A549 (cell line): ENCODE measurements at regions not wholly inside any gene's neighbourhood (a gene's known extent, or its start where the extent isn't known, plus 50 kb on each side); places are given as distances from the start of the nearest gene placed in this dataset.

Experiments
- ATAC-seq, 2 experiments: fragments of 200-7000 bp in 1 of 2; fragments of >200 bp in 1 of 2; cut with Nextera tagmentation in 1 of 2; cut with Tn5 transposase in 1 of 2; 3 replicates each; pipeline versions ENCODE4 v1.8.0 to v1.9.1; 2018 to 2020; ENCODE audit warnings: mild to moderate bottlenecking in 1 of 2, moderate library complexity in 1 of 2
- CTCF ChIA-PET: fragments of 300-600 bp; sonication (Branson Sonifier 250); formaldehyde crosslinking; extraction: SDS; loops from one replicate; lab custom pipeline; 2021; ENCODE audit warnings: antibody characterized with exemption, inconsistent platforms; lab: Yijun Ruan, JAX
- POLR2A ChIA-PET: fragments of 350-600 bp; formaldehyde crosslinking; extraction: SDS; loops from one replicate; lab custom pipeline; 2021; ENCODE audit warnings: antibody characterized with exemption, inconsistent platforms; lab: Yijun Ruan, JAX
- DNase-seq, 2 experiments: peaks; one replicate each; pipeline versions ENCODE4 v3.0.0 to v3.0.0-alpha.2; 2011 to 2016; ENCODE audit warnings: low read depth in 1 of 2, low spot score in 1 of 2
- FAIRE-seq: peaks from 2 replicates; lab custom pipeline; 2011; peaks lifted over from hg19 to GRCh38; lab: Jason Lieb, UNC
- H3K27ac ChIP-seq, 2 experiments: fragments of >200 bp; sonication (Bioruptor Twin); formaldehyde crosslinking; 3 replicates each; pipeline ENCODE4 v1.5.1; 2016 to 2017
- H3K4me1 ChIP-seq: fragments of >200 bp; sonication (Bioruptor Twin); formaldehyde crosslinking; 3 replicates; pipeline ENCODE4 v1.6.1; 2016
- H3K4me2 ChIP-seq: fragments of >200 bp; sonication (Bioruptor Twin); formaldehyde crosslinking; 3 replicates; pipeline ENCODE4 v1.6.1; 2016
- H3K4me3 ChIP-seq: fragments of >200 bp; sonication (Bioruptor Twin); formaldehyde crosslinking; 3 replicates; pipeline ENCODE4 v1.5.1; 2016
- H3K9me3 ChIP-seq: fragments of >200 bp; sonication (Bioruptor Twin); formaldehyde crosslinking; 3 replicates; pipeline ENCODE4 v1.6.1; 2016
- CBX8 ChIP-seq: fragments of 200-600 bp; sonication (generic); IDR thresholded peaks from 2 replicates; pipeline ENCODE4 v1.6.1; 2016
- ESRRA ChIP-seq: fragments of 150-350 bp; IDR thresholded peaks from 2 replicates; pipeline ENCODE4 v1.6.1; 2014; ENCODE audit warnings: mild to moderate bottlenecking, low read length, borderline replicate concordance
- HOXB13 ChIP-seq: fragments of 250-450 bp; sonication (Bioruptor Pico); IDR thresholded peaks from 2 replicates; pipeline ENCODE4 v1.5.0; 2020; ENCODE audit warnings: low read depth, mild to moderate bottlenecking, moderate library complexity
- JUN ChIP-seq, 2 experiments: fragments of >200 bp; sonication (Bioruptor Twin); formaldehyde crosslinking; IDR thresholded peaks; 2 replicates in 1 of 2; 3 replicates in 1 of 2; pipeline ENCODE4 v1.6.1; 2016 to 2017
- JUNB ChIP-seq: fragments of >200 bp; sonication (Bioruptor Twin); formaldehyde crosslinking; IDR thresholded peaks from 2 replicates; pipeline ENCODE4 v1.6.1; 2016
- NFE2L2 ChIP-seq: fragments of 150-350 bp; conservative IDR thresholded peaks from 2 replicates; pipeline ENCODE4 v1.6.1; 2014; ENCODE audit warnings: low read length
- NR3C1 ChIP-seq: fragments of >200 bp; sonication (Bioruptor Twin); formaldehyde crosslinking; IDR thresholded peaks from 3 replicates; pipeline ENCODE4 v1.6.1; 2017
- POLR2A ChIP-seq: IDR thresholded peaks from 2 replicates; pipeline ENCODE4 v1.6.1; 2012; ENCODE audit warnings: mild to moderate bottlenecking, low read length
- POLR2AphosphoS2 ChIP-seq: conservative IDR thresholded peaks from 2 replicates; pipeline ENCODE4 v1.6.1; 2012; ENCODE audit warnings: low read length, improper control_type of control experiment, inconsistent platforms
- RAD21 ChIP-seq, 2 experiments: fragments of >200 bp in 1 of 2; sonication (Bioruptor Twin) in 1 of 2; formaldehyde crosslinking in 1 of 2; IDR thresholded peaks in 1 of 2; conservative IDR thresholded peaks in 1 of 2; 2 replicates in 1 of 2; 3 replicates in 1 of 2; pipeline ENCODE4 v1.6.1; 2012 to 2018; ENCODE audit warnings: inconsistent platforms in 1 of 2
- RNF2 ChIP-seq: fragments of 200-600 bp; sonication (generic); IDR thresholded peaks from 2 replicates; pipeline ENCODE4 v1.6.1; 2016; ENCODE audit warnings: low read depth, mild to moderate bottlenecking, antibody characterized with exemption, moderate library complexity, borderline replicate concordance
- SMC3 ChIP-seq: fragments of >200 bp; sonication (Bioruptor Twin); formaldehyde crosslinking; IDR thresholded peaks from 3 replicates; pipeline ENCODE4 v1.6.1; 2018; ENCODE audit warnings: inconsistent platforms
- SREBF2 ChIP-seq: fragments of 450-650 bp; IDR thresholded peaks from 2 replicates; pipeline ENCODE4 v1.6.1; 2014; ENCODE audit warnings: mild to moderate bottlenecking, moderate library complexity
- ZSCAN20 ChIP-seq: fragments of 250-450 bp; sonication (Bioruptor Pico); IDR thresholded peaks from 2 replicates; pipeline ENCODE4 v1.8.0; 2022; ENCODE audit warnings: mild to moderate bottlenecking, moderate library complexity
- WGBS: methylation state at CpG from one replicate; pipeline ENCODE4 v1.1.6; 2017; ENCODE audit errors: missing lambda C conversion rate; 5-methylcytosine and 5-hydroxymethylcytosine counted together
- TF ChIP-seq, protein P1 (sequence below): fragments of >200 bp; sonication (Bioruptor Twin); formaldehyde crosslinking; IDR thresholded peaks from 3 replicates; pipeline ENCODE4 v1.5.1; 2016
- TF ChIP-seq, protein P2 (sequence below): fragments of 450-650 bp; IDR thresholded peaks from 2 replicates; pipeline ENCODE4 v1.6.1; 2014; ENCODE audit warnings: antibody characterized with exemption
- TF ChIP-seq, protein P3 (sequence below): fragments of 150-350 bp; IDR thresholded peaks from 2 replicates; pipeline ENCODE4 v1.6.1; 2014; ENCODE audit warnings: low read depth, mild to moderate bottlenecking, low read length
- TF ChIP-seq, protein P4 (sequence below): IDR thresholded peaks from 2 replicates; pipeline ENCODE4 v1.6.1; 2012; ENCODE audit warnings: low read depth, borderline replicate concordance

DNA sequence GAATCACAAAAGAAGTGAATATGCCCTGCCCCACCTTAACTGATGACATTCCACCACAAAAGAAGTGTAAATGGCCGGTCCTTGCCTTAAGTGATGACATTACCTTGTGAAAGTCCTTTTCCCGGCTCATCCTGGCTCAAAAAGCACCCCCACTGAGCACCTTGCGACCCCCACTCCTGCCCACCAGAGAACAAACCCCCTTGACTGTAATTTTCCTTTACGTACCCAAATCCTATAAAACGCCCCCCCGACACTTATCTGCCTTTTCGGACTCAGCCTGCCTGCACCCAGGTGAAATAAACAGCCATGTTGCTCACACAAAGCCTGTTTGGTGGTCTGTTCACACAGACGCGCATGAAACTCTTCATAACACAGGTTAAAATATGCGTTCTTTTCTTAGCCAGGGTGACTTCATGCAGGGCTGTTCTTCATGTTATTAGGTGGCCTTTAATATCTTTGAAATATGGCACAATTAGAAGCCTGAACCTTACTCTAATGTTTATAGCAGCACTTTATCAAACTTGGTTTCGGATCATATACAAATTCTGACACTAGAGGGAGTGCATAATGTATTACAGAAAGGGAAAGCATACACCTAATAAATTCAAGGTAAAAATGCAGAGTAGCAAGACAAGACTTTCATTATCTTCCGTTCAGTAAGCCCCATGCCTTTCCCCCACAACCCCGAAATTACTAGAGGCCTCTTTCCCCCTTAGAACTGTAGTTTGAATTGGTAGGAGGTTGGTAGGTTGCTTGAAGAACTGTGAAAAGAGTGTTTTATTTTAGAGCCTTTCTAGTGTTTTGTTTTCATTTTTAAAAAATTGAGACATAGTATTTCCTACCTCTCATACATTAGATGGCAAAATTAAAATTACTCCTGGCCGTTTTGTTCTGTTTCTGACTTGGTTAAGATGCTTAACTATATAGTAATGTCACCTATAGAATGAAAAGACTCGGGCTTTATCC, 117.9 kb downstream of the NPY start:
- WGBS, result 36% methylated on average over 13 of the region's 15 CpGs
- Histone ChIP-seq H3K27ac (peak overlapping the region; percentile 46 to 66; a peak in 2 of 6 replicates), H3K9me3 (no peaks in the 10 kb centered on the region), H3K4me1 (0 out of 3 replicates have a peak, but pooled peaks cover 6% of the 10 kb centered on the region), H3K4me2 (peak overlapping the region; percentile 75), H3K4me3 (no peak overlapping the region)
- ATAC-seq (peak; percentile 80 to 84), FAIRE-seq (peak; percentile 77), DNase-seq (peak; percentile 12 to 30)
- ChIA-PET CTCF (interaction anchor here (0.7 to 1.0 kb wide), 6 partner anchors 34 to 879 kb away, joined by 3 to 5 read pairs (median 3); no protein-coding TSS in a partner anchor), POLR2A (no interaction called here)
- TF ChIP-seq SMC3 (peak; percentile 71), POLR2A (no peak), JUNB (no peak), RAD21 (conservative IDR thresholded peaks at IDR 0.05 in 1 of 2, IDR thresholded peaks at IDR 0.05 in 1 of 2) (peak; percentile 63 to 67)
- TF ChIP-seq, protein P1, sequence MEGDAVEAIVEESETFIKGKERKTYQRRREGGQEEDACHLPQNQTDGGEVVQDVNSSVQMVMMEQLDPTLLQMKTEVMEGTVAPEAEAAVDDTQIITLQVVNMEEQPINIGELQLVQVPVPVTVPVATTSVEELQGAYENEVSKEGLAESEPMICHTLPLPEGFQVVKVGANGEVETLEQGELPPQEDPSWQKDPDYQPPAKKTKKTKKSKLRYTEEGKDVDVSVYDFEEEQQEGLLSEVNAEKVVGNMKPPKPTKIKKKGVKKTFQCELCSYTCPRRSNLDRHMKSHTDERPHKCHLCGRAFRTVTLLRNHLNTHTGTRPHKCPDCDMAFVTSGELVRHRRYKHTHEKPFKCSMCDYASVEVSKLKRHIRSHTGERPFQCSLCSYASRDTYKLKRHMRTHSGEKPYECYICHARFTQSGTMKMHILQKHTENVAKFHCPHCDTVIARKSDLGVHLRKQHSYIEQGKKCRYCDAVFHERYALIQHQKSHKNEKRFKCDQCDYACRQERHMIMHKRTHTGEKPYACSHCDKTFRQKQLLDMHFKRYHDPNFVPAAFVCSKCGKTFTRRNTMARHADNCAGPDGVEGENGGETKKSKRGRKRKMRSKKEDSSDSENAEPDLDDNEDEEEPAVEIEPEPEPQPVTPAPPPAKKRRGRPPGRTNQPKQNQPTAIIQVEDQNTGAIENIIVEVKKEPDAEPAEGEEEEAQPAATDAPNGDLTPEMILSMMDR, result peak; percentile 72
- TF ChIP-seq, protein P2, sequence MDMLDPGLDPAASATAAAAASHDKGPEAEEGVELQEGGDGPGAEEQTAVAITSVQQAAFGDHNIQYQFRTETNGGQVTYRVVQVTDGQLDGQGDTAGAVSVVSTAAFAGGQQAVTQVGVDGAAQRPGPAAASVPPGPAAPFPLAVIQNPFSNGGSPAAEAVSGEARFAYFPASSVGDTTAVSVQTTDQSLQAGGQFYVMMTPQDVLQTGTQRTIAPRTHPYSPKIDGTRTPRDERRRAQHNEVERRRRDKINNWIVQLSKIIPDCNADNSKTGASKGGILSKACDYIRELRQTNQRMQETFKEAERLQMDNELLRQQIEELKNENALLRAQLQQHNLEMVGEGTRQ, result no peak

DNA sequence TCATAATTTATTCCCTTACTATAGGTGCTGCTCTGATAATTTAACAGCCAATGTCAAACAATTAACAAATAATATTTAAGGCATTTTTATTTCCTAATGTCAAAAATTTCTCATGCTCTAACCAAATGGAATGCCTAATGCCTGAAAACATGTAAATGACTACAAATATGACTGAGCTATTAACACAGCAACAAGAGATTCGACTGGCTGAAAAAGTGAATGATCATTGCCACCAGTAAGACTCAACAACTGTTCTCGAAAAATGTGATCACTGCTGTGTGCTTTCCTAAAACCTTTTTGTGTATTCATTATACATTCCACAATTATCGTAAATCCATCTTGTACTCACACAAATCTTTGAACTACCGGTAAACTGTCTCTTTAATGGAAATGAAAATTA, 118.7 kb downstream of the NPY start:
- FAIRE-seq, result peak; percentile 51
- ChIA-PET CTCF (interaction anchor here (0.7 to 1.0 kb wide), 6 partner anchors 34 to 880 kb away, joined by 3 to 5 read pairs (median 3); no protein-coding TSS in a partner anchor), POLR2A (no interaction called here)
- H3K4me3 ChIP-seq, result no peak overlapping the region
- no peak for DNase-seq
- 0 out of 3 replicates have a peak, but pooled peaks cover 6% of the 10 kb centered on the region for H3K4me1 ChIP-seq
- no peak for ATAC-seq
- no peak for TF ChIP-seq NR3C1
- TF ChIP-seq, protein P3, sequence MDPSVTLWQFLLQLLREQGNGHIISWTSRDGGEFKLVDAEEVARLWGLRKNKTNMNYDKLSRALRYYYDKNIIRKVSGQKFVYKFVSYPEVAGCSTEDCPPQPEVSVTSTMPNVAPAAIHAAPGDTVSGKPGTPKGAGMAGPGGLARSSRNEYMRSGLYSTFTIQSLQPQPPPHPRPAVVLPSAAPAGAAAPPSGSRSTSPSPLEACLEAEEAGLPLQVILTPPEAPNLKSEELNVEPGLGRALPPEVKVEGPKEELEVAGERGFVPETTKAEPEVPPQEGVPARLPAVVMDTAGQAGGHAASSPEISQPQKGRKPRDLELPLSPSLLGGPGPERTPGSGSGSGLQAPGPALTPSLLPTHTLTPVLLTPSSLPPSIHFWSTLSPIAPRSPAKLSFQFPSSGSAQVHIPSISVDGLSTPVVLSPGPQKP, result no peak
- no peak for TF ChIP-seq NFE2L2
- no peak for TF ChIP-seq ESRRA
- TF ChIP-seq HOXB13, result no peak
- TF ChIP-seq, protein P2, result no peak
- TF ChIP-seq, protein P4, sequence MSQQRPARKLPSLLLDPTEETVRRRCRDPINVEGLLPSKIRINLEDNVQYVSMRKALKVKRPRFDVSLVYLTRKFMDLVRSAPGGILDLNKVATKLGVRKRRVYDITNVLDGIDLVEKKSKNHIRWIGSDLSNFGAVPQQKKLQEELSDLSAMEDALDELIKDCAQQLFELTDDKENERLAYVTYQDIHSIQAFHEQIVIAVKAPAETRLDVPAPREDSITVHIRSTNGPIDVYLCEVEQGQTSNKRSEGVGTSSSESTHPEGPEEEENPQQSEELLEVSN, result no peak
- TF ChIP-seq RNF2, result no peak
- no peak for TF ChIP-seq JUN (IDR thresholded peaks at IDR 0.05)
- TF ChIP-seq ZSCAN20 (CRISPR knock-in tag), result no peak
- no peak for TF ChIP-seq POLR2AphosphoS2
- TF ChIP-seq SREBF2, result no peak
- no peak for TF ChIP-seq CBX8
- no peak overlapping the region for H3K27ac ChIP-seq
- peak overlapping the region; percentile 75; the same call in 2 of the 3 replicates for H3K4me2 ChIP-seq
- no peaks in the 10 kb centered on the region for H3K9me3 ChIP-seq
- 55% methylated on average over 4 of the region's 4 CpGs for WGBS
